Aorta (tissue), 5 donors: ENCODE measurements at regions not wholly inside any gene's neighbourhood (a gene's known extent, or its start where the extent isn't known, plus 50 kb on each side); places are given as distances from the start of the nearest gene placed in this dataset.

Source experiments
- ATAC-seq: fragments of 200-7000 bp; cut with Tn5 transposase; one replicate; pipeline ENCODE4 v1.9.1; 2022; ENCODE audit warnings: moderate library complexity; ENCODE audit not compliant: low FRiP score
- DNase-seq, 2 donors: peaks; one replicate each; pipeline ENCODE4 v3.0.0-alpha.2; 2020
- H3K27ac ChIP-seq, 2 donors: one replicate each; pipeline ENCODE4 v1.5.1; 2013; ENCODE audit warnings: low read length in 2 of 2, mild to moderate bottlenecking in 2 of 2, moderate library complexity in 2 of 2, control low read depth in 1 of 2, inconsistent platforms in 1 of 2, low read depth in 1 of 2
- H3K27me3 ChIP-seq, 2 donors: one replicate each; pipeline ENCODE4 v1.6.1; 2013; ENCODE audit warnings: control low read depth in 1 of 2, low read length in 1 of 2, mild to moderate bottlenecking in 1 of 2, moderate library complexity in 1 of 2; ENCODE audit not compliant: insufficient read depth in 2 of 2, control insufficient read depth in 1 of 2
- H3K36me3 ChIP-seq, 2 donors: one replicate each; pipeline ENCODE4 v1.6.1; 2013; ENCODE audit warnings: control low read depth in 1 of 2, low read length in 1 of 2, mild to moderate bottlenecking in 1 of 2; ENCODE audit not compliant: insufficient read depth in 2 of 2, control insufficient read depth in 1 of 2
- H3K4me1 ChIP-seq, 2 donors: one replicate each; pipeline ENCODE4 v1.6.1; 2013; ENCODE audit warnings: low read length in 2 of 2, control low read depth in 1 of 2, mild to moderate bottlenecking in 1 of 2, moderate library complexity in 1 of 2; ENCODE audit not compliant: insufficient read depth in 2 of 2, control insufficient read depth in 1 of 2
- H3K4me3 ChIP-seq, 2 donors: one replicate each; pipeline ENCODE4 v1.5.1; 2013; ENCODE audit warnings: low read length in 2 of 2, control low read depth in 1 of 2, mild to moderate bottlenecking in 1 of 2
- H3K9me3 ChIP-seq: one replicate; pipeline ENCODE4 v1.6.1; 2013; ENCODE audit warnings: mild to moderate bottlenecking, low read length; ENCODE audit not compliant: control insufficient read depth
- WGBS, 2 donors: extraction: QIAGEN DNeasy Blood & Tissue Kit; methylation state at CpG; one replicate each; pipeline ENCODE4 v1.1.7; 2013; 5-methylcytosine and 5-hydroxymethylcytosine counted together
- intact Hi-C, 2 donors: fragments of 100-400 bp; cut with DNase I; formaldehyde crosslinking; loops; one replicate each; pipeline versions ENCODE4 v1.14.2 to v1.15.0; 2022
- donor health status: healthy with polysubstance abuse.
- donor health status: Bipolar disorder and iron deficiency.
- donor health status: DM: no; HTN: no; CAD: no.
- donor health status: DM: no; HTN: no; CAD: no.
- donor health status: DM: yes; HTN: yes; CAD: no.

- Histone ChIP-seq H3K36me3 (no peaks in the 10 kb centered on the region), H3K27ac (no peak overlapping the region), H3K9me3 (peaks cover 2% of the 10 kb centered on the region), H3K4me1 (no peaks in the 10 kb centered on the region), H3K4me3 (no peak overlapping the region), H3K27me3 (no peaks in the 10 kb centered on the region)
- DNase-seq (no peak), ATAC-seq (no peak)
- intact Hi-C loops = no loop called here
- 83 to 98% methylated on average over 3 of the region's 3 CpGs for WGBS, 2 donors
These were observed 487.3 kb downstream of the MID1IP1 start for GRCh38 chrX:39288592-39288991.

GRCh38 chrX:39289827-39290226 is 488.6 kb downstream of the MID1IP1 start:
- ATAC-seq (no peak), DNase-seq (no peak)
- intact Hi-C loops = no loop called here
- WGBS, 2 donors = 81 to 98% methylated on average over 4 of the region's 4 CpGs
- Histone ChIP-seq H3K9me3 (peaks cover 2% of the 10 kb centered on the region), H3K36me3 (no peaks in the 10 kb centered on the region), H3K4me1 (no peaks in the 10 kb centered on the region), H3K27ac (no peak overlapping the region), H3K27me3 (no peaks in the 10 kb centered on the region), H3K4me3 (no peak overlapping the region)

- intact Hi-C loops = no loop called here
- Histone ChIP-seq H3K4me1 (no peaks in the 10 kb centered on the region), H3K4me3 (no peak overlapping the region), H3K36me3 (no peaks in the 10 kb centered on the region), H3K27ac (no peak overlapping the region), H3K27me3 (no peaks in the 10 kb centered on the region), H3K9me3 (peaks cover 1% of the 10 kb centered on the region)
- ATAC-seq = no peak
- no peak for DNase-seq
- 74 to 95% methylated on average over 3 of the region's 3 CpGs for WGBS, 2 donors
These were observed 491.9 kb downstream of the MID1IP1 start for GRCh38 chrX:39293203-39293602.

- no peaks in the 10 kb centered on the region for H3K27me3 ChIP-seq
- no peaks in the 10 kb centered on the region for H3K36me3 ChIP-seq
- H3K9me3 ChIP-seq = peaks cover 1% of the 10 kb centered on the region
- intact Hi-C loops = no loop called here
- ATAC-seq (no peak), DNase-seq (no peak)
- H3K4me3 ChIP-seq = no peak overlapping the region
- H3K27ac ChIP-seq = no peak overlapping the region
- WGBS, 2 donors = 84 to 90% methylated on average over 5 of the region's 5 CpGs
- H3K4me1 ChIP-seq = no peaks in the 10 kb centered on the region
These were observed 495.2 kb downstream of the MID1IP1 start for GRCh38 chrX:39296472-39296871.

- H3K4me3 ChIP-seq = no peak overlapping the region
- intact Hi-C loops = no loop called here
- no peak for ATAC-seq
- DNase-seq = no peak
- H3K27me3 ChIP-seq = no peaks in the 10 kb centered on the region
- no peaks in the 10 kb centered on the region for H3K36me3 ChIP-seq
- peaks cover 1% of the 10 kb centered on the region for H3K9me3 ChIP-seq
- H3K4me1 ChIP-seq = no peaks in the 10 kb centered on the region
- WGBS, 2 donors = 96 to 99% methylated on average over 2 of the region's 2 CpGs
- H3K27ac ChIP-seq = no peak overlapping the region
These were observed 497.6 kb downstream of the MID1IP1 start for GRCh38 chrX:39298821-39299220.

GRCh38 chrX:39299615-39300014 is 498.4 kb downstream of the MID1IP1 start:
- H3K27me3 ChIP-seq = no peaks in the 10 kb centered on the region
- no peaks in the 10 kb centered on the region for H3K4me1 ChIP-seq
- H3K9me3 ChIP-seq = peaks cover 1% of the 10 kb centered on the region
- intact Hi-C loops = no loop called here
- no peak overlapping the region for H3K4me3 ChIP-seq
- no peaks in the 10 kb centered on the region for H3K36me3 ChIP-seq
- no peak overlapping the region for H3K27ac ChIP-seq
- DNase-seq = no peak
- WGBS, 2 donors = 67 to 93% methylated on average over 2 of the region's 2 CpGs
- no peak for ATAC-seq

GRCh38 chrX:39301036-39301435 is 499.8 kb downstream of the MID1IP1 start:
- ATAC-seq (no peak), DNase-seq (no peak)
- Histone ChIP-seq H3K36me3 (no peaks in the 10 kb centered on the region), H3K9me3 (no peaks in the 10 kb centered on the region), H3K27me3 (no peaks in the 10 kb centered on the region), H3K4me3 (no peak overlapping the region), H3K4me1 (no peaks in the 10 kb centered on the region), H3K27ac (no peak overlapping the region)
- 56 to 100% methylated on average over 1 of the region's 1 CpG for WGBS, 2 donors
- intact Hi-C loops = no loop called here

- Histone ChIP-seq H3K36me3 (no peaks in the 10 kb centered on the region), H3K4me3 (no peak overlapping the region), H3K4me1 (no peaks in the 10 kb centered on the region), H3K27ac (no peak overlapping the region), H3K9me3 (no peaks in the 10 kb centered on the region), H3K27me3 (no peaks in the 10 kb centered on the region)
- intact Hi-C loops = no loop called here
- ATAC-seq (no peak), DNase-seq (no peak)
- 93 to 96% methylated on average over 1 of the region's 1 CpG for WGBS, 2 donors
These were observed 501.6 kb downstream of the MID1IP1 start for GRCh38 chrX:39302838-39303237.

- 85 to 94% methylated on average over 1 of the region's 1 CpG for WGBS, 2 donors
- ATAC-seq = no peak
- Histone ChIP-seq H3K27ac (no peak overlapping the region), H3K4me1 (no peaks in the 10 kb centered on the region), H3K36me3 (no peaks in the 10 kb centered on the region), H3K4me3 (no peak overlapping the region), H3K9me3 (no peaks in the 10 kb centered on the region), H3K27me3 (no peaks in the 10 kb centered on the region)
- intact Hi-C loops = no loop called here
- no peak for DNase-seq
These were observed 503.5 kb downstream of the MID1IP1 start for GRCh38 chrX:39304746-39305145.
